ENCODE measurements at regions not wholly inside any gene's neighbourhood (a gene's known extent, or its start where the extent isn't known, plus 50 kb on each side); places are given as distances from the start of the nearest gene placed in this dataset.
"Not testable (repeated sequence)": the region's sequence is repeated elsewhere in the genome, so short reads cannot be mapped to it uniquely, and the experiment has no call there.

DNA sequence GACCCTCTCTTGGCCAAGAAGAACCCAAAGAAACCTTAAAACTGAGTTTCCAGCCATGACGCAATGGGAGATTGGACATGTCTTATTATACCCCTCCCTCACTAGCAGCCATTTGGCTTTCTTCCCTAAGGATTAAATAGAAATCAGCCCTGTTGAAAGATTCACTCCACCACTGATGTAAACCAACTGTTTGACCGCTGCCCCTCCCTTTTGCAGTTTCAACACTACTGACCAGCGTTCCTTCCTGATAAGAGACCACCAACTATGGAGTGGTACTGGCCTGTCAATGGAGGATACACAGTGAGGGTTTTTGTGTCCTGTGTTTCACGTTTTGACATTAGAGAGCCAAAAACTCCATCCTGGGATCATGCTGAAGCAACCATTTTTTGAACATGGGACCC is 53.2 kb upstream of the CD2AP start:
- Histone ChIP-seq H3K4me3 (no peak overlapping the region), H3K27ac (no peak overlapping the region), H3K4me1 (no peaks in the 10 kb centered on the region), H3K36me3 (no peaks in the 10 kb centered on the region), H3K9me3 (peaks cover 0 to 8% of the 10 kb centered on the region in 2 donors), H3K27me3 (no peaks in the 10 kb centered on the region)
- TF ChIP-seq POLR2A (IDR thresholded peaks at IDR 0.05) (no peak), CTCF (IDR thresholded peaks at IDR 0.05) (no peak), POLR2AphosphoS5 (IDR thresholded peaks at IDR 0.05) (no peak)
- no peak for DNase-seq (ENCODE audit: low spot score in 2 of 2)
- intact Hi-C loops (cut with DNase I; ENCODE audit: low total_unique reads), result no loop called here

DNA sequence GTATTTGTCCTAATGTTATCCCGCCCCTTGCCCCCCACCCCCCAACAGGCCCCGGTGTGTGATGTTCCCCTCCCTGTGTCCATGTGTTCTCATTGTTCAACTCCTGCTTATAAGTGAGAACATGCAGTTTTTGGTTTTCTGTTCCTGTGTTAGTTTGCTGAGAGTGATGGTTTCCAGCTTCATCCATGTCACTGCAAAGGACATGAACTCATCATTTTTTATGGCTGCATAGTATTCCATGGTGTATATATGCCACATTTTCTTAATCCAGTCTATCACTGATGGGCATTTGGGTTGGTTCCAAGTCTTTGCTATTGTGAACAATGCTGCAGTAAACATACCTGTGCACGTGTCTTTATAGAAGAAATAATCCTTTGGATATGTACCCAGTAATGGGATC is 51.9 kb upstream of the CD2AP start:
- H3K4me3 ChIP-seq; H3K9me3 ChIP-seq; H3K27me3 ChIP-seq; H3K4me1 ChIP-seq; H3K27ac ChIP-seq; H3K36me3 ChIP-seq; intact Hi-C loops (cut with DNase I; ENCODE audit: low total_unique reads); DNase-seq (ENCODE audit: low spot score in 2 of 2): not testable (repeated sequence)

DNA sequence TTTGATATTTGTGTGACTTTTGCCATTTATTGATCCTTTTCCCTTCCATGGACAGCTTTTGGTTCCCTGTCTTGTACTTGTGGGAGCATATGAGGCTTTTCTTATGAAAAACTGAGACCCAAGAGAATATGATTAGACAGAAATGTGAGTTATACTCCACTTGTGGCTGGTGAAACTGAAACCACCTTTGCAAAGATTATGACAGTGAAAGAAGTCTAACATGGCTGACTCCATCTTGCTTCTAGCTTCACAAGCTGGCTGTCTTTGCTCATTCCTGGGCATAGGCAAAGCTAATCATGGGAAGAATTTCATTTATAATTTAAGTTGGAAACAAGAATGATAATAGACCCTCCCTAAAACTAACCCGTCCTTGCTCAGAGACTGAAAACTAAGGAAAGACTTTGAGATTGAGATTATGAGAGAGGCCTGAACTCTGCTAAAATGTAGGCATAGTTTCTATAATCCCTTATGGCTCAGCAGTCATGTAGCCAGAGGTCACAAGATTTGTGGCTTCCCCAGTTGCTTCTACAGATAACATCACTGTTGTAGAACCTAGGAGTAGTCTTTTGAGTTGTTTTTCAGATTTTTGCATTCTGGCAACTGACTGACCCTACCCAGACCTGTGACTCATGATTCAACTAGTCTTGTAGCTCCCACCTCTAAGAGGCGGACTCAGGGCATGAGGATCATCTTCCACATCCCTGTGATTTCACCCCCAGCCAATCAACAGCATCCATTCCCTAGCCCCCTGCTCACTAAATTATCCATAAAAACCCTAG is 50.9 kb upstream of the CD2AP start:
- Histone ChIP-seq H3K27me3 (no peaks in the 10 kb centered on the region), H3K4me1 (no peaks in the 10 kb centered on the region), H3K4me3 (no peak overlapping the region), H3K27ac (no peak overlapping the region), H3K9me3 (peaks cover 0 to 8% of the 10 kb centered on the region in 2 donors), H3K36me3 (no peaks in the 10 kb centered on the region)
- intact Hi-C loops (cut with DNase I; ENCODE audit: low total_unique reads), result no loop called here
- TF ChIP-seq CTCF (IDR thresholded peaks at IDR 0.05), result no peak
- no peak for DNase-seq (ENCODE audit: low spot score in 2 of 2)

GRCh38 chr6:47427680-47428079 is 49.9 kb upstream of the CD2AP start:
- Histone ChIP-seq H3K4me1 (no peaks in the 10 kb centered on the region), H3K36me3 (no peaks in the 10 kb centered on the region), H3K4me3 (no peak overlapping the region), H3K9me3 (peaks cover 0 to 8% of the 10 kb centered on the region in 2 donors), H3K27me3 (no peaks in the 10 kb centered on the region), H3K27ac (no peak overlapping the region)
- no peak for DNase-seq (ENCODE audit: low spot score in 2 of 2)
- intact Hi-C loops (cut with DNase I; ENCODE audit: low total_unique reads), result no loop called here
- TF ChIP-seq POLR2AphosphoS5 (IDR thresholded peaks at IDR 0.05) (no peak), POLR2A (IDR thresholded peaks at IDR 0.05) (no peak), CTCF (IDR thresholded peaks at IDR 0.05) (no peak)

Data from breast epithelium (tissue), 4 donors.